Mesendoderm (in vitro differentiated cells): ENCODE measurements at regions not wholly inside any gene's neighbourhood (a gene's known extent, or its start where the extent isn't known, plus 50 kb on each side); places are given as distances from the start of the nearest gene placed in this dataset.
A peak's percentile ranks its signal among the peaks of the same experiment; 100 is the strongest.

Source experiments
- DNase-seq: peaks from one replicate; pipeline ENCODE4 v3.0.0; 2013
- H2AK5ac ChIP-seq: 2 replicates; pipeline ENCODE4 v1.6.1; 2013; ENCODE audit warnings: low read length, inconsistent platforms
- H2BK120ac ChIP-seq: 2 replicates; pipeline ENCODE4 v1.6.1; 2013; ENCODE audit warnings: low read depth, mild to moderate bottlenecking, low read length, moderate library complexity, mixed read lengths
- H2BK15ac ChIP-seq: replicated peaks from 2 replicates; pipeline ENCODE4 v1.6.1; 2013; ENCODE audit warnings: low read depth, mild to moderate bottlenecking, moderate library complexity
- H2BK5ac ChIP-seq: 2 replicates; pipeline ENCODE4 v1.6.1; 2013; ENCODE audit warnings: low read length, inconsistent platforms
- H3K18ac ChIP-seq: 2 replicates; pipeline ENCODE4 v1.6.1; 2013; ENCODE audit warnings: mild to moderate bottlenecking, low read length, mixed read lengths
- H3K23ac ChIP-seq: one replicate; pipeline ENCODE4 v1.6.1; 2013; ENCODE audit warnings: low read length
- H3K27ac ChIP-seq: 2 replicates; pipeline ENCODE4 v1.5.1; 2013; ENCODE audit warnings: low read depth, mild to moderate bottlenecking, inconsistent platforms, low read length, moderate library complexity
- H3K27me3 ChIP-seq: 2 replicates; pipeline ENCODE4 v1.6.1; 2013; ENCODE audit warnings: low read length, control low read depth, mild to moderate bottlenecking, inconsistent platforms; ENCODE audit not compliant: insufficient read depth, poor library complexity
- H3K36me3 ChIP-seq: 2 replicates; pipeline ENCODE4 v1.6.1; 2013; ENCODE audit warnings: low read length, inconsistent platforms; ENCODE audit not compliant: control insufficient read depth, insufficient read depth
- H3K4ac ChIP-seq: one replicate; pipeline ENCODE4 v1.6.1; 2013; ENCODE audit warnings: low read depth, mild to moderate bottlenecking, low read length, moderate library complexity
- H3K4me1 ChIP-seq: 2 replicates; pipeline ENCODE4 v1.6.1; 2013; ENCODE audit warnings: low read depth, low read length, inconsistent platforms; ENCODE audit not compliant: control insufficient read depth
- H3K4me2 ChIP-seq: 2 replicates; pipeline ENCODE4 v1.6.1; 2013; ENCODE audit warnings: low read length
- H3K4me3 ChIP-seq: 2 replicates; pipeline ENCODE4 v1.5.1; 2013; ENCODE audit warnings: mild to moderate bottlenecking, low read length
- H3K56ac ChIP-seq: one replicate; pipeline ENCODE4 v1.6.1; 2013; ENCODE audit warnings: low read length
- H3K79me1 ChIP-seq: 2 replicates; pipeline ENCODE4 v1.6.1; 2013; ENCODE audit warnings: low read length, inconsistent platforms
- H3K79me2 ChIP-seq: 2 replicates; pipeline ENCODE4 v1.6.1; 2013; ENCODE audit warnings: mild to moderate bottlenecking, low read length; ENCODE audit not compliant: control insufficient read depth, insufficient read depth
- H3K9ac ChIP-seq: 2 replicates; pipeline ENCODE4 v1.6.1; 2013; ENCODE audit warnings: low read length, inconsistent platforms
- H4K5ac ChIP-seq: one replicate; pipeline ENCODE4 v1.6.1; 2013; ENCODE audit warnings: low read length
- H4K8ac ChIP-seq: one replicate; pipeline ENCODE4 v1.6.1; 2013; ENCODE audit warnings: low read depth, mild to moderate bottlenecking, control low read depth, low read length, moderate library complexity
- WGBS: extraction: QIAGEN DNeasy Blood & Tissue Kit; methylation state at CpG from one replicate; pipeline ENCODE4 v1.1.7; 2013; ENCODE audit warnings: low lambda C conversion rate, missing lambda C conversion rate; ENCODE audit not compliant: insufficient coverage; ENCODE audit errors: extremely low coverage; 5-methylcytosine and 5-hydroxymethylcytosine counted together

- Histone ChIP-seq H2BK15ac (no peak overlapping the region), H4K5ac (no peak overlapping the region), H3K4me1 (peaks cover 6% of the 10 kb centered on the region), H3K4ac (no peak overlapping the region), H3K36me3 (no peaks in the 10 kb centered on the region), H3K18ac (no peak overlapping the region), H4K8ac (no peak overlapping the region), H3K27ac (no peak overlapping the region), H3K23ac (no peak overlapping the region), H3K79me2 (no peaks in the 10 kb centered on the region), H3K4me2 (no peak overlapping the region), H2AK5ac (no peak overlapping the region), H3K4me3 (no peak overlapping the region), H2BK120ac (no peak overlapping the region), H3K56ac (no peak overlapping the region), H3K9ac (no peak overlapping the region), H3K79me1 (no peaks in the 10 kb centered on the region), H2BK5ac (no peak overlapping the region), H3K27me3 (no peaks in the 10 kb centered on the region)
- DNase-seq = no peak
- WGBS = no CpG with 5 or more reads among the region's 4 CpGs
Measured at GRCh38 chr2:204306667-204307066, 238.6 kb upstream of the PARD3B start.

GRCh38 chr2:204312105-204312504 is 233.2 kb upstream of the PARD3B start:
- H3K27ac ChIP-seq = peak overlapping the region; percentile 47

GRCh38 chr2:204313256-204313655 is 232.0 kb upstream of the PARD3B start:
- Histone ChIP-seq H4K8ac (no peak overlapping the region), H3K36me3 (no peaks in the 10 kb centered on the region), H2BK120ac (no peak overlapping the region), H3K27ac (peak overlapping the region; percentile 88), H3K18ac (peak overlapping the region; percentile 94), H3K4me3 (no peak overlapping the region), H2AK5ac (no peak overlapping the region), H3K23ac (no peak overlapping the region), H3K4me1 (peaks cover 21% of the 10 kb centered on the region), H2BK15ac (no peak overlapping the region), H3K9ac (peak overlapping the region; percentile 32), H3K4ac (peak overlapping the region; percentile 74), H3K27me3 (no peaks in the 10 kb centered on the region), H3K56ac (peak overlapping the region; percentile 54), H2BK5ac (peak overlapping the region; percentile 90), H3K79me1 (no peaks in the 10 kb centered on the region), H3K4me2 (no peak overlapping the region), H4K5ac (no peak overlapping the region), H3K79me2 (no peaks in the 10 kb centered on the region)
- WGBS = no CpG with 5 or more reads among the region's 1 CpG
- DNase-seq = peak; percentile 79

More at GRCh38 chr2:204312105-204312504, 233.2 kb upstream of the PARD3B start:
- Histone ChIP-seq H3K36me3 (no peaks in the 10 kb centered on the region), H4K5ac (no peak overlapping the region), H3K9ac (no peak overlapping the region), H2BK5ac (peak overlapping the region; percentile 79), H3K4me1 (peaks cover 22% of the 10 kb centered on the region), H3K23ac (no peak overlapping the region), H3K79me2 (no peaks in the 10 kb centered on the region), H3K18ac (peak overlapping the region; percentile 83), H3K79me1 (no peaks in the 10 kb centered on the region), H3K56ac (peak overlapping the region; percentile 73), H4K8ac (no peak overlapping the region), H3K4me2 (no peak overlapping the region), H3K4me3 (no peak overlapping the region), H3K4ac (peak overlapping the region; percentile 38), H2AK5ac (peak overlapping the region; percentile 7), H3K27me3 (no peaks in the 10 kb centered on the region), H2BK15ac (no peak overlapping the region), H2BK120ac (peak overlapping the region; percentile 29)
- WGBS = no CpG with 5 or more reads among the region's 8 CpGs
- DNase-seq = peak; percentile 30

- Histone ChIP-seq H3K4ac (no peak overlapping the region), H2BK5ac (no peak overlapping the region), H3K79me2 (no peaks in the 10 kb centered on the region), H3K56ac (no peak overlapping the region), H3K4me3 (no peak overlapping the region), H3K23ac (no peak overlapping the region), H4K8ac (no peak overlapping the region), H2AK5ac (peak overlapping the region; percentile 28), H3K4me2 (no peak overlapping the region), H3K27me3 (no peaks in the 10 kb centered on the region), H3K36me3 (no peaks in the 10 kb centered on the region), H3K27ac (no peak overlapping the region), H2BK120ac (peak overlapping the region; percentile 4), H3K9ac (no peak overlapping the region), H3K4me1 (peaks cover 19% of the 10 kb centered on the region), H4K5ac (no peak overlapping the region), H3K79me1 (no peaks in the 10 kb centered on the region), H3K18ac (peak overlapping the region; percentile 62), H2BK15ac (no peak overlapping the region)
- no peak for DNase-seq
- no CpG with 5 or more reads among the region's 13 CpGs for WGBS
Measured at GRCh38 chr2:204315236-204315662, 230.0 kb upstream of the PARD3B start.

GRCh38 chr2:204317640-204318039 is 227.6 kb upstream of the PARD3B start:
- no peak overlapping the region for H3K4me2 ChIP-seq
- no peak overlapping the region for H3K23ac ChIP-seq
- H2BK5ac ChIP-seq = peak overlapping the region; percentile 13
- H3K79me1 ChIP-seq = no peaks in the 10 kb centered on the region
- H2BK120ac ChIP-seq = no peak overlapping the region
- DNase-seq = no peak
- peaks cover 16% of the 10 kb centered on the region for H3K4me1 ChIP-seq
- H3K9ac ChIP-seq = no peak overlapping the region
- no peak overlapping the region for H3K4me3 ChIP-seq
- no peak overlapping the region for H3K27ac ChIP-seq
- no peak overlapping the region for H4K8ac ChIP-seq
- no peak overlapping the region for H4K5ac ChIP-seq
- WGBS = no CpG with 5 or more reads among the region's 5 CpGs
- no peaks in the 10 kb centered on the region for H3K27me3 ChIP-seq
- no peak overlapping the region for H2BK15ac ChIP-seq
- no peak overlapping the region for H3K56ac ChIP-seq
- no peak overlapping the region for H3K4ac ChIP-seq
- no peak overlapping the region for H3K18ac ChIP-seq
- H2AK5ac ChIP-seq = no peak overlapping the region
- no peaks in the 10 kb centered on the region for H3K79me2 ChIP-seq
- no peaks in the 10 kb centered on the region for H3K36me3 ChIP-seq
